H1 (cell line): ENCODE measurements at regions not wholly inside any gene's neighbourhood (a gene's known extent, or its start where the extent isn't known, plus 50 kb on each side); places are given as distances from the start of the nearest gene placed in this dataset.

Source experiments
- CTCF ChIA-PET: fragments of 300-600 bp; sonication (Branson Sonifier 250); formaldehyde crosslinking; loops from one replicate; lab custom pipeline; 2021; ENCODE audit not compliant: partially characterized antibody; lab: Charles Lee
- POLR2A ChIA-PET: fragments of 300-600 bp; sonication (Branson Sonifier 250); formaldehyde crosslinking; loops from one replicate; lab custom pipeline; 2021; ENCODE audit warnings: inconsistent platforms; ENCODE audit not compliant: partially characterized antibody; lab: Charles Lee
- DNase-seq, 2 experiments: peaks; one replicate each; pipeline versions ENCODE4 v3.0.0 to v3.0.0-alpha.2; 2010 to 2022; ENCODE audit warnings: low spot score in 2 of 2, low read depth in 1 of 2, mixed read lengths in 1 of 2
- FAIRE-seq: peaks from 2 replicates; lab custom pipeline; 2011; peaks lifted over from hg19 to GRCh38; lab: Jason Lieb, UNC
- H2AFZ ChIP-seq: 2 replicates; pipeline ENCODE4 v1.8.1; 2012; ENCODE audit warnings: low read length, inconsistent platforms
- H2AK5ac ChIP-seq: 2 replicates; pipeline ENCODE4 v1.6.1; 2013; ENCODE audit warnings: low read depth, low read length
- H2BK120ac ChIP-seq: replicated peaks from 2 replicates; pipeline ENCODE3; 2013; ENCODE audit warnings: low read depth, low read length, inconsistent platforms
- H2BK12ac ChIP-seq: 2 replicates; pipeline ENCODE4 v1.6.1; 2013; ENCODE audit warnings: low read depth, low read length
- H2BK15ac ChIP-seq: 2 replicates; pipeline ENCODE4 v1.6.1; 2013; ENCODE audit warnings: low read length
- H2BK20ac ChIP-seq: 2 replicates; pipeline ENCODE4 v1.6.1; 2013; ENCODE audit warnings: low read length
- H2BK5ac ChIP-seq: 2 replicates; pipeline ENCODE4 v1.6.1; 2013; ENCODE audit warnings: low read depth, low read length
- H3K14ac ChIP-seq: 2 replicates; pipeline ENCODE4 v1.6.1; 2013; ENCODE audit warnings: inconsistent platforms; ENCODE audit not compliant: insufficient read length
- H3K18ac ChIP-seq: 2 replicates; pipeline ENCODE4 v1.6.1; 2013; ENCODE audit warnings: low read length; ENCODE audit errors: extremely low read depth
- H3K23ac ChIP-seq: 2 replicates; pipeline ENCODE4 v1.6.1; 2013; ENCODE audit warnings: inconsistent platforms; ENCODE audit not compliant: insufficient read length
- H3K23me2 ChIP-seq: 2 replicates; pipeline ENCODE4 v1.6.1; 2013; ENCODE audit warnings: low read depth, low read length
- H3K27ac ChIP-seq: 2 replicates; pipeline ENCODE4 v1.6.1; 2011; ENCODE audit warnings: low read depth, low read length, inconsistent platforms
- H3K27me3 ChIP-seq, 4 experiments: replicated peaks in 1 of 4; 1 replicate in 1 of 4; 2 replicates in 3 of 4; pipeline versions ENCODE4 v1.6.1 to v1.8.1; 2011 to 2013; ENCODE audit warnings: low read length in 3 of 4, mild to moderate bottlenecking in 3 of 4, inconsistent platforms in 2 of 4, mixed read lengths in 2 of 4, moderate library complexity in 1 of 4; ENCODE audit not compliant: control insufficient read depth in 3 of 4, insufficient read depth in 3 of 4; ENCODE audit errors: extremely low read depth in 1 of 4
- H3K36me3 ChIP-seq, 4 experiments: 2 replicates each; pipeline versions ENCODE4 v1.6.1 to v1.8.1; 2011 to 2013; ENCODE audit warnings: mild to moderate bottlenecking in 4 of 4, low read length in 3 of 4, moderate library complexity in 2 of 4, control low read depth in 1 of 4, inconsistent platforms in 1 of 4; ENCODE audit not compliant: insufficient read depth in 4 of 4, control insufficient read depth in 2 of 4
- H3K4ac ChIP-seq: replicated peaks from 2 replicates; pipeline ENCODE3; 2013; ENCODE audit warnings: low read length, low read depth, mixed read lengths, inconsistent platforms; ENCODE audit not compliant: insufficient read length
- H3K4me1 ChIP-seq, 4 experiments: replicated peaks in 1 of 4; 1 replicate in 1 of 4; 2 replicates in 3 of 4; pipeline versions ENCODE4 v1.6.1 to v1.8.1; 2011 to 2013; ENCODE audit warnings: low read length in 3 of 4, inconsistent platforms in 2 of 4, mixed read lengths in 1 of 4; ENCODE audit not compliant: insufficient read depth in 4 of 4, control insufficient read depth in 3 of 4
- H3K4me2 ChIP-seq, 2 experiments: 2 replicates each; pipeline versions ENCODE4 v1.6.1 to v1.8.1; 2011 to 2013; ENCODE audit warnings: low read depth in 2 of 2, low read length in 2 of 2, control low read depth in 1 of 2, inconsistent platforms in 1 of 2, mild to moderate bottlenecking in 1 of 2; ENCODE audit not compliant: insufficient read depth in 1 of 2
- H3K4me3 ChIP-seq, 4 experiments: fragments of 200-600, 300-600 bp in 1 of 4; sonication (generic), shearing (Covaris generic), sonication (Bioruptor Twin) in 1 of 4; 2 replicates each; pipeline versions ENCODE4 v1.5.1 to v1.8.1; 2011 to 2016; ENCODE audit warnings: low read length in 4 of 4, low read depth in 3 of 4, control low read depth in 2 of 4, inconsistent platforms in 2 of 4, mild to moderate bottlenecking in 2 of 4, mixed read lengths in 1 of 4, moderate library complexity in 1 of 4; ENCODE audit not compliant: insufficient read depth in 2 of 4; ENCODE audit errors: extremely low read depth in 1 of 4
- H3K56ac ChIP-seq: replicated peaks from 2 replicates; pipeline ENCODE3; 2013; ENCODE audit warnings: low read depth, mild to moderate bottlenecking, mixed read lengths, low read length, inconsistent platforms; ENCODE audit not compliant: insufficient read length
- H3K79me1 ChIP-seq: 2 replicates; pipeline ENCODE4 v1.6.1; 2013; ENCODE audit warnings: low read depth, low read length, control low read depth
- H3K79me2 ChIP-seq, 2 experiments: 2 replicates each; pipeline versions ENCODE4 v1.6.1 to v1.8.1; 2012 to 2013; ENCODE audit warnings: low read length in 2 of 2, mild to moderate bottlenecking in 2 of 2, inconsistent platforms in 1 of 2; ENCODE audit not compliant: insufficient read depth in 2 of 2, control insufficient read depth in 1 of 2
- H3K9ac ChIP-seq, 4 experiments: replicated peaks in 1 of 4; 1 replicate in 1 of 4; 2 replicates in 3 of 4; pipeline versions ENCODE4 v1.6.1 to v1.8.1; 2011 to 2013; ENCODE audit warnings: low read depth in 3 of 4, low read length in 3 of 4, control low read depth in 2 of 4, mild to moderate bottlenecking in 2 of 4, moderate library complexity in 2 of 4, inconsistent platforms in 1 of 4; ENCODE audit errors: extremely low read depth in 1 of 4
- H3K9me3 ChIP-seq, 2 experiments: 2 replicates each; pipeline versions ENCODE4 v1.6.1 to v1.8.1; 2012 to 2013; ENCODE audit warnings: mild to moderate bottlenecking in 2 of 2, moderate library complexity in 2 of 2, control low read depth in 1 of 2, inconsistent platforms in 1 of 2, low read depth in 1 of 2, low read length in 1 of 2, mixed read lengths in 1 of 2; ENCODE audit not compliant: insufficient read depth in 2 of 2
- H4K20me1 ChIP-seq, 2 experiments: replicated peaks in 1 of 2; 2 replicates each; pipeline versions ENCODE3 to v1.8.1; 2011 to 2013; ENCODE audit warnings: inconsistent platforms in 2 of 2, low read length in 2 of 2, mild to moderate bottlenecking in 1 of 2; ENCODE audit not compliant: insufficient read depth in 2 of 2, control insufficient read depth in 1 of 2
- H4K5ac ChIP-seq: 2 replicates; pipeline ENCODE4 v1.6.1; 2013; ENCODE audit warnings: low read length, low read depth, mixed read lengths, inconsistent platforms; ENCODE audit not compliant: insufficient read length
- H4K8ac ChIP-seq: 2 replicates; pipeline ENCODE4 v1.8.0; 2013; ENCODE audit warnings: mild to moderate bottlenecking, moderate library complexity, low read length, inconsistent platforms; ENCODE audit not compliant: insufficient read depth; ENCODE audit errors: extremely low read depth
- H4K91ac ChIP-seq: replicated peaks from 2 replicates; pipeline ENCODE3; 2013; ENCODE audit warnings: low read length, mixed read lengths, inconsistent platforms; ENCODE audit not compliant: insufficient read length
- CTBP2 ChIP-seq: IDR thresholded peaks from 2 replicates; pipeline ENCODE4 v1.7.0; 2011; ENCODE audit warnings: borderline replicate concordance, mild to moderate bottlenecking, moderate library complexity, mixed read lengths, low read length; ENCODE audit not compliant: insufficient read depth, insufficient read length
- EZH2 ChIP-seq: fragments of 200-600 bp; sonication (generic); IDR thresholded peaks from 2 replicates; pipeline ENCODE4 v1.7.1; 2012; ENCODE audit warnings: low read depth, mild to moderate bottlenecking, moderate library complexity, low read length, inconsistent platforms; ENCODE audit not compliant: severe bottlenecking
- HDAC2 ChIP-seq, 2 experiments: fragments of 300-600 bp in 1 of 2; sonication (generic) in 1 of 2; IDR thresholded peaks; 2 replicates each; pipeline ENCODE4 v1.6.1; 2011 to 2012; ENCODE audit warnings: low read depth in 2 of 2, low read length in 2 of 2, mild to moderate bottlenecking in 2 of 2, moderate library complexity in 2 of 2, borderline replicate concordance in 1 of 2, inconsistent platforms in 1 of 2
- JUND ChIP-seq: IDR thresholded peaks from 2 replicates; pipeline ENCODE4 v1.6.1; 2011; ENCODE audit warnings: mild to moderate bottlenecking, improper control_type of control experiment, low read length
- KDM5A ChIP-seq: fragments of 200-600 bp; IDR thresholded peaks from 2 replicates; pipeline ENCODE4 v1.7.1; 2012; ENCODE audit warnings: mild to moderate bottlenecking, low read length, inconsistent platforms, mixed read lengths
- RNF2 ChIP-seq: fragments of 200-900, 300-1000 bp; sonication (generic); IDR thresholded peaks from 2 replicates; pipeline ENCODE4 v1.7.1; 2016; ENCODE audit warnings: borderline replicate concordance, low read depth, mild to moderate bottlenecking, antibody characterized with exemption, low read length; ENCODE audit not compliant: poor library complexity, severe bottlenecking; ENCODE audit errors: missing control alignments
- SAP30 ChIP-seq: fragments of 300-600 bp; sonication (generic); IDR thresholded peaks from 2 replicates; pipeline ENCODE4 v1.7.1; 2012; ENCODE audit warnings: low read length, moderate library complexity, mild to moderate bottlenecking, inconsistent platforms; ENCODE audit not compliant: insufficient read depth, insufficient replicate concordance
- SIRT6 ChIP-seq: IDR thresholded peaks from one replicate; pipeline ENCODE4 v1.7.1; 2012; ENCODE audit warnings: low read length, inconsistent platforms
- SP2 ChIP-seq: IDR thresholded peaks from 2 replicates; pipeline ENCODE4 v1.6.1; 2012; ENCODE audit warnings: mild to moderate bottlenecking, low read length, inconsistent platforms
- SUZ12 ChIP-seq: fragments of 200-600 bp; sonication (generic); IDR thresholded peaks from 2 replicates; pipeline ENCODE4 v1.6.1; 2012; ENCODE audit warnings: mild to moderate bottlenecking, inconsistent platforms, low read length, moderate library complexity, mixed read lengths
- WGBS, 2 experiments: shearing (Covaris generic) in 1 of 2; methylation state at CpG; one replicate each; pipeline versions ENCODE4 v1.1.6 to v1.1.7; 2013 to 2015; ENCODE audit warnings: low lambda C conversion rate in 2 of 2, mixed read lengths in 2 of 2, inconsistent platforms in 1 of 2, low coverage in 1 of 2, missing lambda C conversion rate in 1 of 2; ENCODE audit not compliant: insufficient replicate concordance in 2 of 2, insufficient coverage in 1 of 2, insufficient read length in 1 of 2; ENCODE audit errors: extremely low coverage in 1 of 2, missing lambda C conversion rate in 1 of 2; 5-methylcytosine and 5-hydroxymethylcytosine counted together
- TF ChIP-seq, protein P1 (sequence below): IDR thresholded peaks from 2 replicates; pipeline ENCODE4 v1.6.1; 2012; ENCODE audit warnings: inconsistent platforms

DNA sequence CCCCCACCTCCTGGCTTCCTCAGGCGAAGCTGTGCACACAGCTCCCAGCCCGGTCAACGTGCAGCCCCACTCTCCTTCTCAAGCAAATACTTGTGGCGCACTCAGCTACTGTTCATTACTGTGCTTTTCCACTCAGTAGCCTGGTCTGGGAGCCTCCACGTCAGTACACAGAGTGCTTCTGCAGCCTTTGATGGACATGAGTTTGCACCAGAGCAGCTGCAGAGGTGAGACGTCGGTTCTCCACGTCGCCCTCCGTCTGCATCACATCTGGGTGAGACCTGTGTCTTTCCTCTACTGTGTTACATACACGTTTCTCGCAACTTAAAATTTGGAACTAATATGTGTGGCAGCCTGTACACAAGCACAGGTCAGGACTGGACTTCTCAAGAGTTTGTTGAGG is 334.3 kb downstream of the C16orf95 start:
- H2AFZ ChIP-seq: no peak overlapping the region
- no peaks in the 10 kb centered on the region for H3K36me3 ChIP-seq
- H2BK20ac ChIP-seq: no peak overlapping the region
- no peak overlapping the region for H4K5ac ChIP-seq
- no peak overlapping the region for H3K27ac ChIP-seq
- no peak overlapping the region for H2BK15ac ChIP-seq
- TF ChIP-seq SP2 (no peak), RNF2 (no peak), EZH2 (no peak), HDAC2 (IDR thresholded peaks at IDR 0.05; ENCODE audit: borderline replicate concordance in 1 of 2, low read depth in 2 of 2, low read length in 2 of 2) (no peak), SAP30 (no peak), SUZ12 (no peak), CTBP2 (no peak), SIRT6 (no peak), KDM5A (no peak), JUND (no peak)
- TF ChIP-seq, protein P1, sequence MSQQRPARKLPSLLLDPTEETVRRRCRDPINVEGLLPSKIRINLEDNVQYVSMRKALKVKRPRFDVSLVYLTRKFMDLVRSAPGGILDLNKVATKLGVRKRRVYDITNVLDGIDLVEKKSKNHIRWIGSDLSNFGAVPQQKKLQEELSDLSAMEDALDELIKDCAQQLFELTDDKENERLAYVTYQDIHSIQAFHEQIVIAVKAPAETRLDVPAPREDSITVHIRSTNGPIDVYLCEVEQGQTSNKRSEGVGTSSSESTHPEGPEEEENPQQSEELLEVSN: no peak
- peaks cover 0 to 5% of the 10 kb centered on the region in 2 experiments; a peak in 2 of 4 replicates for H3K9me3 ChIP-seq
- H4K8ac ChIP-seq: no peak overlapping the region; the same call in 1 of the 2 replicates
- H3K9ac ChIP-seq: no peak overlapping the region
- peaks cover 4 to 10% (median 7%) of the 10 kb centered on the region in 4 experiments; a peak in 6 of 7 replicates for H3K4me1 ChIP-seq
- H2BK120ac ChIP-seq: no peak overlapping the region
- FAIRE-seq (no peak), DNase-seq (no peak)
- H3K23ac ChIP-seq: no peak overlapping the region
- POLR2A ChIA-PET: no interaction called here
- no peaks in the 10 kb centered on the region for H3K27me3 ChIP-seq
- no peak overlapping the region for H3K18ac ChIP-seq
- H3K56ac ChIP-seq: no peak overlapping the region
- no peaks in the 10 kb centered on the region for H4K20me1 ChIP-seq
- no peak overlapping the region for H3K4me3 ChIP-seq
- no peak overlapping the region for H4K91ac ChIP-seq
- 90% methylated on average over 12 of the region's 12 CpGs; no CpG with 5 or more reads in 1 of the 2 experiments for WGBS, 2 experiments
- H3K14ac ChIP-seq: no peak overlapping the region
- no peak overlapping the region for H2BK12ac ChIP-seq
- no peaks in the 10 kb centered on the region for H3K79me2 ChIP-seq
- H2AK5ac ChIP-seq: no peak overlapping the region
- CTCF ChIA-PET: interaction anchor here (0.7 to 1.3 kb wide), 2 partner anchors 80 to 153 kb away, joined by 3 to 4 read pairs; no protein-coding TSS in a partner anchor
- peaks cover 3% of the 10 kb centered on the region; the same call in 1 of the 2 replicates for H3K23me2 ChIP-seq
- no peaks in the 10 kb centered on the region for H3K79me1 ChIP-seq
- no peak overlapping the region for H3K4me2 ChIP-seq
- H2BK5ac ChIP-seq: no peak overlapping the region
- H3K4ac ChIP-seq: no peak overlapping the region
